ENCODE measurements at regions not wholly inside any gene's neighbourhood (a gene's known extent, or its start where the extent isn't known, plus 50 kb on each side); places are given as distances from the start of the nearest gene placed in this dataset.

DNA sequence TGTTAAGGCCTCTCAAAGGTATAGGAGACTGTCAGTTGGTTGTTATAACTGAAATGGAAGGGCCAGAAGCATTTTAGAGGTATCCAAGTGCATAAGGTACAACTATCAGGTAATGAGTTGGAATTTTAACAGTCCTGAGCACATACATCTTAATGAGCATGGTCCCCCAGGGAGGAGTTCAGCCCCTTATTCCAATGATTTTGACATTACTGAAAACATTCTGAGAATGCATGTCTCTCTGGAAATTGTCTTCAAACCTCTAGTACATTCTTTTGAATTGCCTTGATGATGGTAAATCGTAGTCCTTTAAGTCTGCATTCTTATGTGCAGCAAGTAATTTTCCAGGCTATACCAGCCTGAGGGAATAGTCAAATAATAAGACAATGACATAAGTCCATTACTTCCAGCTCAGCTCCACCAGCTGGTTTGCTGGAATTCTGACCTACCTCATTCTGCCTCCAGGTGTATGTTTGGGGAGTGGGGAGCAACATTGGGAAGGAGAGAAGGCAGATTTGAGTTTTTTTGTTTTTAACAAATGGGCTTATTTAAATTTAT is 239.2 kb downstream of the MSRB3 start:
- Histone ChIP-seq H3K9me3 (ENCODE audit: control insufficient read depth, low read length) (no peaks in the 10 kb centered on the region), H3K4me1 (ENCODE audit: control insufficient read depth, insufficient read depth, low read length) (peaks cover 11% of the 10 kb centered on the region), H3K4me3 (ENCODE audit: insufficient read depth, low read depth, low read length) (no peak overlapping the region), H3K27ac (ENCODE audit: insufficient read depth, low read depth, low read length, poor library complexity, severe bottlenecking) (no peak overlapping the region), H3K27me3 (ENCODE audit: control insufficient read depth, insufficient read depth, low read length, poor library complexity, severe bottlenecking) (peaks cover 15% of the 10 kb centered on the region), H3K36me3 (ENCODE audit: control insufficient read depth, insufficient read depth, low read length) (no peaks in the 10 kb centered on the region)
- 80 to 95% methylated on average over 1 of the region's 1 CpG for WGBS, 2 experiments

DNA sequence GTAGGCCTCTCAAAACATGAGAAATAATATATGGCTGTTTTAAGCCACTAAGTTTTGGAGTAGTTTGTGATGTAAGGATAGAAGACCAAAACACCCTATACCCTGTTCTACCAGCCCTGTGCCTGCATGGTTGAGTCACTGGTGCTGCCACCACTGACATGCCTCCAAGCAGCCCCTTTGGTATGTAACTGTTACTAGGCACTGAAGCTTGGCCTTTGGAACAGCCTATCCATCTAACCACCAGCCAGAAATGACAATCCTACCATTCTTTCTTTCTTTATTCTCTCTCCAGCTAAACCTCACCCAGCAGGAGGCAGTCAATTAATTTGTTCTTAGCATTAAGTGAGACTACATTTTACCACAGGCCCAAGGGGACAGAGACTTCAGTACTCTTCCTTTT is 240.3 kb downstream of the MSRB3 start:
- H3K4me1 ChIP-seq (ENCODE audit: control insufficient read depth, insufficient read depth, low read length), result peaks cover 11% of the 10 kb centered on the region
- H3K27ac ChIP-seq (ENCODE audit: insufficient read depth, low read depth, low read length, poor library complexity, severe bottlenecking), result no peak overlapping the region

DNA sequence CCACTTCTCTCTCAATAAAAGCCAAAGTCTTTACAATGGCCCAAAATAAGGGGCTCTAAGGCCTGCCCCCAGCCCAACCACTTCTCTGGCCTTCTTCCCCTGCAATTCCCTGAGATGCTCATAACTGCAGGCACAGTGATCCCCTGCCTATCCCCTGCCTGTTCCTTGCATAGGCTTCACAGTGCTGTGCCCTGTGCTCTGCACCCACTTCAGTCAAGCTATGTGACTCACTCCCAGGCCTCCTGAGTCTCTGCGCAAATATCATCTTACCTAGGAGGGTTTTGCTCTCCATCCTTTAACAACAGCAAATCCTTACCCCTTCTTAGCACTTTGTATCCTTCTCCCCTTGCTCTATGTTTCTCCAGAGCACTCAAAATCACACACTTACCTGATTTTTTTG is 242.2 kb downstream of the MSRB3 start:
- Histone ChIP-seq H3K9me3 (ENCODE audit: control insufficient read depth, low read length) (no peaks in the 10 kb centered on the region), H3K27me3 (ENCODE audit: control insufficient read depth, insufficient read depth, low read length, poor library complexity, severe bottlenecking) (no peaks in the 10 kb centered on the region), H3K36me3 (ENCODE audit: control insufficient read depth, insufficient read depth, low read length) (no peaks in the 10 kb centered on the region), H3K4me3 (ENCODE audit: insufficient read depth, low read depth, low read length) (no peak overlapping the region), H3K27ac (ENCODE audit: insufficient read depth, low read depth, low read length, poor library complexity, severe bottlenecking) (no peak overlapping the region), H3K4me1 (ENCODE audit: control insufficient read depth, insufficient read depth, low read length) (peaks cover 11% of the 10 kb centered on the region)
- 92 to 97% methylated on average over 1 of the region's 1 CpG for WGBS, 2 experiments

More for the DNA sequence above, 240.3 kb downstream of the MSRB3 start:
- Histone ChIP-seq H3K9me3 (ENCODE audit: control insufficient read depth, low read length) (no peaks in the 10 kb centered on the region), H3K4me3 (ENCODE audit: insufficient read depth, low read depth, low read length) (no peak overlapping the region), H3K36me3 (ENCODE audit: control insufficient read depth, insufficient read depth, low read length) (no peaks in the 10 kb centered on the region), H3K27me3 (ENCODE audit: control insufficient read depth, insufficient read depth, low read length, poor library complexity, severe bottlenecking) (peaks cover 6% of the 10 kb centered on the region)

DNA sequence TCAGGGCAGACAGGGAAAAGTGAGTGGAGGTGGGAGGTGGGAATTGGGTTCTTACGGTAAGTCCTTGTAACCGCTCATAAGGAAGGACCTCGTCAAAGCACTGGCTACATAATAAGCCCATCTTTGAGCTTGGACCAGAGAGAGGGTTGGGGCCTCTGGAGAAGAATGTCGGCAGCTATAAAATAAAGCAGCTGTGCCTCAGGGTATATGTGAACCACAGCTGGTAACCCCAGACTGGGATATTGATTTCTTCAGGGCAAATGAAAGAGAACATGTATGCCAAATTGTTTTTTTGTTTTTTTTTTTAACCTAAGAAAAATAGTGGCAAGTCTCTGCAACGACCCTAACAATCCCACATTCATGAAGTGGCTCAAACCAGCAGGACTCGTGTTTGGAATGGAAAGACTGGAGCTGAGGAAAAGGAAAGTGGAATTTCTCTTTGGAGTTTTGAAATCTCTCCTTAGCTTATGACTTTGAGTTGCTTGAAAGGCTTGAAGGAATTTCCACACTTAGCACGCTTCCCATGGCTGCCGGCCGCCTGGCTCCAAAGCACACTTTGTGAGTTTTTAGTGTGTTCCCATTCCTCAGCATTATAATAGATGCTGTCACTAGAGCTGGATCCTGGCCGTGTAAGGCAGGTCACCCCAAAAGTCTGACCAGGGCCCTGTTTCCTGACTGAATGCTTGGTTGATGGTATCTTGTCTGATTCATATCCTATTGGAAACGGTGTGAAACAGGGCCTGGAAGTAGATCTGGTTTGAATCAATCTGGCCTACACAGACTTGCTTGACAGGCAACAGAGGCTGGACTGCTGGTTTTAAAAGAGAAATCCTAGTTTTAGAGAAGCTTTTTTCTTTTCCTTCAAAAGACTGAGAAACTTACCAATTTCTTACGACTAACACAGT is 244.7 kb downstream of the MSRB3 start:
- Histone ChIP-seq H3K27me3 (ENCODE audit: control insufficient read depth, insufficient read depth, low read length, poor library complexity, severe bottlenecking) (no peaks in the 10 kb centered on the region), H3K9me3 (ENCODE audit: control insufficient read depth, low read length) (no peaks in the 10 kb centered on the region), H3K27ac (ENCODE audit: insufficient read depth, low read depth, low read length, poor library complexity, severe bottlenecking) (no peak overlapping the region), H3K4me1 (ENCODE audit: control insufficient read depth, insufficient read depth, low read length) (peaks cover 11% of the 10 kb centered on the region), H3K36me3 (ENCODE audit: control insufficient read depth, insufficient read depth, low read length) (no peaks in the 10 kb centered on the region), H3K4me3 (ENCODE audit: insufficient read depth, low read depth, low read length) (no peak overlapping the region)
- WGBS, 2 experiments, result 90 to 95% methylated on average over 12 of the region's 12 CpGs

DNA sequence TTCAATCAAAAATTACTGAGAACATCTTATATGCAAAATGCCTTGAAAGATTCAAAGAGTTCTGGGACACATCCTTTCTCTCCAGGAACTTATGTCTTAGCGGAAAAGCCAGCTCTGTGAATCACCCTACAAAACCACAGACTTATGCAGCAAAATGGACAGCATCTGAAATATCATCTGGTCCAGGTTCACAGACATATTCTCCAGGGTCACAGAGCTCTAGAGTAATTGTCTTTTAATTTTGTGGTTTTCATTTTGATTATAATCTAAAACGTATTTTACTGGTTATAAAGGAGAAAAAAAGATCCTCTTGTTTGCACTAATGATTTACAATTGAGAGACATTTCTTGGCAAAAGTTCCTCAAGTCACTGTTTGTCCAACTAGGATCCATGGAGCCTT is 246.2 kb downstream of the MSRB3 start:
- WGBS, 2 experiments, result 94% methylated on average over 2 of the region's 2 CpGs
- no peaks in the 10 kb centered on the region for H3K9me3 ChIP-seq (ENCODE audit: control insufficient read depth, low read length)
- no peaks in the 10 kb centered on the region for H3K4me1 ChIP-seq (ENCODE audit: control insufficient read depth, insufficient read depth, low read length)
- H3K27ac ChIP-seq (ENCODE audit: insufficient read depth, low read depth, low read length, poor library complexity, severe bottlenecking), result no peak overlapping the region
- H3K36me3 ChIP-seq (ENCODE audit: control insufficient read depth, insufficient read depth, low read length), result no peaks in the 10 kb centered on the region
- H3K27me3 ChIP-seq (ENCODE audit: control insufficient read depth, insufficient read depth, low read length, poor library complexity, severe bottlenecking), result no peaks in the 10 kb centered on the region
- H3K4me3 ChIP-seq (ENCODE audit: insufficient read depth, low read depth, low read length), result no peak overlapping the region

DNA sequence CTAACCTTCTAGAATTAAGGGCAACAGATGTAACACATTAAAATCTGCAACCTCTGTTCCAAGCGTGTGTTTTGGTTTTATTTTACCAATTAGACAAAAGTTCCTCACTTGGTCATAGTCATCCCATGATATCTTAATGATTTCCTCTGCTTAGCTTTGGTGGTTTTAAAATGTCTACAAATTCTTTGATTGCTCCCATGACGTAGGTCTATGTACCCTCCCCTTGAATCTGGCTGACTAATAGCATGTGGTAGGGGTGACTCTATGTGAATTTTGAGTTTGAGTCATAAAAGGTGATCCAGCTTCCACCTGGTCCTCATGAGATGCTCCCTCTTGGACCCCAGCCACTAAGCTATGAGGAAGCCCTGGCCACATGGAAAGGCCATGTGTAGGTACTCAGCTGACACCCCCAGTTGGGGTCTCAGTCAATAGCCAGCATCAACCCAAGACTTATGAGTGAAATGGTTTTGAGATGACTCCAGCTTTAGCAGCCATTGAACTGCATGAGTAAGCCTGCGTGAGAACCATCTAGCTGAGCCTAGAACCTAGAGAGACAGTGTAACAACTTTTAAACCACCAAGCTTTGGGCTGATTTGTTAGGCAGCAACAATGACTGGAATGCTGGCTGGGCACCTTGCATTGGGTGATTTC is 247.1 kb downstream of the MSRB3 start:
- H3K4me1 ChIP-seq (ENCODE audit: control insufficient read depth, insufficient read depth, low read length), result no peaks in the 10 kb centered on the region

DNA sequence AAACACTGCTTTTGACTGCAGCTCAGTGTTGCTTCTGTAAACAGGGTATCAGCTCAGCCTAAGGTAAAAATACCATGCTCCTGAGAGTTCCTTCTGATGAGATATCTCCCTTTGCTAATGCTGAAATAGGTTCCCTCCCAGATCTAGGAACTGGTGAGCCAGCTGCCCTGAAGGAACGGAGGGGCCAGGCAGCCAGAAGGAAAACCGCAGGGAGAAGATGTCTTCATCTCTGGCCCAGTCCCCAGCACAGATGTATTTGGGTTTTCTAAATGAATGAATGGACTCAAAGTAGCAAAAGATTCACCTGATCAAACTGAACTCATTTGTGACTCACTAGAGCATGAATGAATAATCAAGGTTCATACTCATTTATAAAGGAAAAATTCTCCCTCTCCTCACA is 247.8 kb downstream of the MSRB3 start:
- no peaks in the 10 kb centered on the region for H3K27me3 ChIP-seq (ENCODE audit: control insufficient read depth, insufficient read depth, low read length, poor library complexity, severe bottlenecking)
- no peaks in the 10 kb centered on the region for H3K9me3 ChIP-seq (ENCODE audit: control insufficient read depth, low read length)
- H3K36me3 ChIP-seq (ENCODE audit: control insufficient read depth, insufficient read depth, low read length), result no peaks in the 10 kb centered on the region
- H3K4me1 ChIP-seq (ENCODE audit: control insufficient read depth, insufficient read depth, low read length), result no peaks in the 10 kb centered on the region
- H3K4me3 ChIP-seq (ENCODE audit: insufficient read depth, low read depth, low read length), result no peak overlapping the region
- H3K27ac ChIP-seq (ENCODE audit: insufficient read depth, low read depth, low read length, poor library complexity, severe bottlenecking), result no peak overlapping the region
- WGBS, 2 experiments, result 100% methylated on average over 2 of the region's 2 CpGs

More for the DNA sequence above, 247.1 kb downstream of the MSRB3 start:
- Histone ChIP-seq H3K36me3 (ENCODE audit: control insufficient read depth, insufficient read depth, low read length) (no peaks in the 10 kb centered on the region), H3K27me3 (ENCODE audit: control insufficient read depth, insufficient read depth, low read length, poor library complexity, severe bottlenecking) (no peaks in the 10 kb centered on the region), H3K9me3 (ENCODE audit: control insufficient read depth, low read length) (no peaks in the 10 kb centered on the region), H3K27ac (ENCODE audit: insufficient read depth, low read depth, low read length, poor library complexity, severe bottlenecking) (no peak overlapping the region), H3K4me3 (ENCODE audit: insufficient read depth, low read depth, low read length) (no peak overlapping the region)
- WGBS, 2 experiments, result 96% methylated on average over 3 of the region's 3 CpGs

DNA sequence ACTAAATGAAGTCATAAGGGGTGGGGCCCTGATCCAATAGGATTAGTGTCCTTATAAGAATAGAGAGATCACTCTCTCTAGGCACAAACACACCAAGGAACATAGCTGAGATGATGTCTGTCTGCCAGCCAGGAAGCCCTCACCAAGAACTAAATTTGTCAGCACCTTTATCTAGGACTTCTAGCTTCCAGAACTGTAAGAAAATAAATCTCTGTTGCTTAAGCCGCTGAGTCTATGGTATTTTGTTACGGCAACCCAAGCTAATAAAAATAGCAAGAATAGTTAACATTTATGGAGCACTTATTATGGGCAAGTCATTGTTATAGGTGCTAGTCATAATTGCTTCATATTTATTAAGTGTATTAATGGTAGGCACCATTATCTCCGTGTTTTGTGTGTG is 249.6 kb downstream of the MSRB3 start:
- Histone ChIP-seq H3K36me3 (ENCODE audit: control insufficient read depth, insufficient read depth, low read length) (no peaks in the 10 kb centered on the region), H3K27ac (ENCODE audit: insufficient read depth, low read depth, low read length, poor library complexity, severe bottlenecking) (no peak overlapping the region), H3K9me3 (ENCODE audit: control insufficient read depth, low read length) (no peaks in the 10 kb centered on the region), H3K4me3 (ENCODE audit: insufficient read depth, low read depth, low read length) (no peak overlapping the region), H3K27me3 (ENCODE audit: control insufficient read depth, insufficient read depth, low read length, poor library complexity, severe bottlenecking) (no peaks in the 10 kb centered on the region), H3K4me1 (ENCODE audit: control insufficient read depth, insufficient read depth, low read length) (no peaks in the 10 kb centered on the region)
- 98% methylated on average over 3 of the region's 3 CpGs for WGBS, 2 experiments

DNA sequence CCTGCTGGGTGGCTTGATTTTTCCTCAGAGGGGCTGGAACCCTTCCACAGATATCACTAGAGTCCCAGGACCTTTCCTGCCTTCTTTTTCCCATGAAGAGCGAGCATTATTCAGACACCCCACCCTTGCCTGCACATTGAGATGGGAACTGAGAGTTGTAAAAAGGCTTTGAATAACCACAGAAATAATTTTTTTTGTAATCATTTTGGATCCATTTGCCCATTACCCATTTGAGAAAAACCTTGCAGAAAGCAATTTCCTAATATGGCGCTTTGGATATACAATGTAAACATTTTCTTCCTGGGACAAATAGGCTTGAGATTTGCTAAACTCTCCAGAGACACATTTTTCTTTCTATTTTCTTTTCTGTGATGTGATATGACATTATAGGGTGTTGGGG is 250.6 kb downstream of the MSRB3 start:
- no peaks in the 10 kb centered on the region for H3K4me1 ChIP-seq (ENCODE audit: control insufficient read depth, insufficient read depth, low read length)
- no peak overlapping the region for H3K27ac ChIP-seq (ENCODE audit: insufficient read depth, low read depth, low read length, poor library complexity, severe bottlenecking)
- H3K36me3 ChIP-seq (ENCODE audit: control insufficient read depth, insufficient read depth, low read length), result no peaks in the 10 kb centered on the region
- H3K4me3 ChIP-seq (ENCODE audit: insufficient read depth, low read depth, low read length), result no peak overlapping the region
- 88 to 96% methylated on average over 1 to 2 of the region's 2 CpGs for WGBS, 2 experiments
- H3K27me3 ChIP-seq (ENCODE audit: control insufficient read depth, insufficient read depth, low read length, poor library complexity, severe bottlenecking), result no peaks in the 10 kb centered on the region
- H3K9me3 ChIP-seq (ENCODE audit: control insufficient read depth, low read length), result no peaks in the 10 kb centered on the region

DNA sequence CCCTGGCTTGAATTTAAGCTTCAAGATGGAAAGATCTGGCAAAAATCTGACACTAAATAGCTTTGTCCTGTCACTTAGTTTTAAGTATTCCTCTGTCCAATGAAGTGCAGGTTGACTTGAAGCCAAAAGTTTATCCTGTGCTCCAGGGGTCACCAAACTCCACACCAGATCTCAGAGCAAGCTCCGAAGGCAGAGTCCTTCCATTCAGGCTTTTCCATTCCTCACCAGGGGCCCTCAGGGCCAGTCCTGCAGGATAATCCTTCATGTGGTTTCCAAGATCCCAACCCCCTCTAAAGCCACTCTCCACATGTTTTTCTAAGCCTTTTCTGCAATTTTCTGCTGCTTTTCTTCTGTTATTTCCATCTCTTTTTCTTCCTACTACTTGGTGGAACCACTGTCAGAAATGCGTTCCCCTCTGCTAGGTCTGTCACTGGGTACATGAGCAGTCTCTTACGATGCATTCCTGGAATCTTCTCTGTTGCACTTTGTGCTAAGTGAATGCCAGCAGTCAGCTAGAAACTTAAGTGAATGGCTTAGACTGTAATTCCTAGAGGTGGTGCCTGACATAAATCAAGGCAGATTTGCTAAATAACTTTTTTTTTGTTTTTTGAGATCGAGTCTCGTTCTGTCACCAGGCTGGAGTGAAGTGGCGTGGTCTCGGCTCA is 251.4 kb downstream of the MSRB3 start:
- 90 to 91% methylated on average over 7 of the region's 7 CpGs for WGBS, 2 experiments
- no peak overlapping the region for H3K4me3 ChIP-seq (ENCODE audit: insufficient read depth, low read depth, low read length)
- no peaks in the 10 kb centered on the region for H3K27me3 ChIP-seq (ENCODE audit: control insufficient read depth, insufficient read depth, low read length, poor library complexity, severe bottlenecking)
- H3K4me1 ChIP-seq (ENCODE audit: control insufficient read depth, insufficient read depth, low read length), result no peaks in the 10 kb centered on the region
- H3K36me3 ChIP-seq (ENCODE audit: control insufficient read depth, insufficient read depth, low read length), result no peaks in the 10 kb centered on the region
- H3K9me3 ChIP-seq (ENCODE audit: control insufficient read depth, low read length), result no peaks in the 10 kb centered on the region
- no peak overlapping the region for H3K27ac ChIP-seq (ENCODE audit: insufficient read depth, low read depth, low read length, poor library complexity, severe bottlenecking)

Data from ectodermal cell (in vitro differentiated cells).